GM19240 (cell line): ENCODE measurements at regions not wholly inside any gene's neighbourhood (a gene's known extent, or its start where the extent isn't known, plus 50 kb on each side); places are given as distances from the start of the nearest gene placed in this dataset.

Experiments
- DNase-seq: peaks from one replicate; pipeline ENCODE4 v3.0.0; 2011; ENCODE audit warnings: low spot score; ENCODE audit not compliant: insufficient read length

GRCh38 chr2:58644451-58644850, 403.3 kb upstream of the FANCL start:
- DNase-seq: no peak

- DNase-seq: no peak
Observed at GRCh38 chr2:58641001-58641400, 399.9 kb upstream of the FANCL start.

DNA sequence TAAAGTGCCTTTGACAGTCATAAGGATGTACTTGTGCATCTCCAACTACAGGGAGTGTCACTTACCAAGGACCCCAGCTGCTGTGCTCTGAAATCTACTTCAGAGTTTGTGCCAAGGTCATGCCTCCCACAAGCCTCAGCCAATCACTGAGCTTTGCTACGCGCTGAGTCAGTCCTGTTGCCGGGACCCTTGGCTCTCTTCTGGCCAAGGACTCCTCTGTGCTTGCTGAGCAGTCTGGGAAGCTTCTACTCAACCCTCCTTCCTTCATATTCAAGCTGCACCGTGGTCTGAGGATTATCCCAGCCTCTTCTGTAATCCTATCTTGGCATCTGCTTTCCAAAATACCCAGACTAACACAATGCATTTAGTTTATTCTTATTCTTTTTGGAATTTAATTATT, 398.9 kb upstream of the FANCL start:
- DNase-seq: no peak

DNA sequence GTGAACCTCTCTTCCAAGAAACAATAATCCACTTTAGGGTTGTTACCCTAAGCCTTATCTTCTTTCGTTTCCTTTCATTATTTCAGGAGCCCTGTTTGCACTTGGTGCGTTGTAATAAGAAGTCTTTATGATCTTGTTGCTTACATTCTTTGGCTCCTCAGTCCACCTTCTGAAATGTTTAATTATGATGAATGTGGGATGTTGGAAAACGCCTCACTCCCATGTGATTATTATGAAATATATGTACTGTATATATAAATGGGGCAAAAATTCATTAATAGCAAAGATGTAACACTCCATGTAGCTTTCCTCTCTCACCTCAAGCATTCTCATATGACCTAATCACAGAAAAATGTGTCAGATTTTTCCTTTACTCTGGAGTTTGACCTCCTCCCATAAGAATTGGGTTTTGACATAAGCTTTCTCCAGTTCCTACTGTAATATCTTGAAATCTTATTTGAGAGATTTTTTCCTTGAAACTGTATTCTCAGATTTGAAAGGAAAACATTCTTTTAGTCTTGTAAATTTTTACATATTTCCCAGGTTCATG, 397.2 kb upstream of the FANCL start:
- no peak for DNase-seq

GRCh38 chr2:58636872-58637271, 395.7 kb upstream of the FANCL start:
- no peak for DNase-seq

DNA sequence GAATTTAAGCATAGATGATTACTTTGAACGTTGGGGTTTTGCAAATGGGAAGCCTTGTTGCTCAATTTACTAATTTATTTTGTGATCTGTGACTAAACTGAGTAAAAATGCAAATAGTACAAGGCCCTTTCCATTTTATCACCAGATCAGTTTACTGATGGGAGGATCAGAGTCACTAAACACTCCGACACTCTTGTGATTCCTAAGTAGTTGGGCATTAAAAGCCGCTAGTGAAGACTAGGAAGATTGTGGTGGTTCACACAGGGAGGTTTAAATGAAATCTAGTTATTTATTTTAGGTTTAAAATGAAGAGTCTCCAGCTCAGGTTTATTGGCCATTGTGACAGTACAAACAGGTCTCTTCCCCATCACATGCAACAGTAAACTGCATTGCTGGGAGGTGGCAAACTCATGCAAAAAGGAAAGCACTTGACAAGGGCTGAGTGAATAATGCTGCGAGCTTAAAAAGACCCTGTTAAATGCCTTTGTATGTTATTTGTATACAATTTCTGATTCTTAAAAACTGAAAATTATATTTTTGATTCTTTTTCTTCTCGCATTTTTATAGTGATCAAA, 394.8 kb upstream of the FANCL start:
- DNase-seq: no peak

DNA sequence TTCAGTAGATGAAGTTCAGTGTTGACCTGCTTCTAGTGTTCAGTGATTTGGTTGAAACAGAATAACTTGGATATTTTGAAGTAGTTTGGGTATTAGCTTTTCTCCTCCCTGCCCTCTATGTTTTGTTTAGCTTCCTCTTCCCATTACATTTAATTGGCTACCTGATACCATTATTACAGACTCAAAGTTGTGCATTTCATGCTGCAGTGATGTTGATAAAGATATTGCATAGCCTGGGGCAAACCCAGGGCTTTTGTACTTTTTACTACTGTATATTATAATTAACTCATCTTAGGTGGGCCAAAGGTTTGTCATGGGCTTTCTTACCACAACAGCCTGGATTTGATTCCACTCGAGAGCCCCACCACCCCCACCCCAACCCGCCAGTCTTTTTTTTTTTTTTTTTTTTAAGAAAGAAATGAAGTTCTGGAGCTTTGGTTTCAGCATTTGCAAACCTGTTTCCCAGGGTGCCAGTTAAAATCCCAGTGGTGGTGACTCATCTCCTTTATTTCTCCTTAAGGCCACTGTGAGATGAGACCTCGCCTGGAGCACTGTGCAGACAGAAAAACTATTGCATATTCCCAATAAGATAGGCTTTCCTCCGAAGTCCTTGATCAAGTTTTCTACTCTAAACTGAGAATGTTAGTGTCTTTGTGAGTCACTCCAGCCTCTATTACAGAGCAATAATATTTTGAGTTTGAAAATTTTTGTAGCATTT, 393.7 kb upstream of the FANCL start:
- no peak for DNase-seq

DNA sequence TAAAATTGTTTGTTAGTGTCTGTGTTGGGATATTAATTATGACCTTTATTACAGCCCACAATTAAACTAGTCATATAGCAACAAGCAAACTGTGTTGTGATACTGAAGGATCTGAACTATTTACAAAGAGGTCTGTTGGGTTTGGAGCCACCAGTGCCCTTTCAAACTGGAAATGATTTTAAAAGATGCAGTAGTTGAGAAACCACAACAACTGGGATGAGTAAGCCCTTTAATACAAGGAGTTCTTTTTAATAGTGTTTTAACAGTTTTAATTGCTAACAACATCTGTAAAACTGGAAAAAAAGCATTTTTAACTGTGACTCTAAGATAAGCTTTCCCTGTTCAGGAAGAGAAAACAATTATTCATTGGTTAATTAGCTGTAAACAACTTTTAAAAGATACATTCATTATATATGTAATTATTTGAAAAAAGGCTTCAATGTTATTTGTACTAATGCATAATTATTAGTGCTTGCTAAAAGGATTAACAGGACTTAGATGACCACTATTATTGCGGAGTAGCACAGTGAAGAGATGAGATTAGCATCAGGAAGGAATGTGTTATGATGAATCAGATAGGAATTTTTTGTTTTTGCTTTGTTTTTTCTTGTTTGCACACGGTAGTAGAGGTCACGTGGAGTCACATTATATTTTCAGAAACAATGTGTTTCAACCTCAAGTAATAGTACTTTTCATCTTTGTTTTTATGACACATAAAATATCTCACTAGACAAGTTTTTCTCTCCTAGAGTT, 392.7 kb upstream of the FANCL start:
- no peak for DNase-seq

DNA sequence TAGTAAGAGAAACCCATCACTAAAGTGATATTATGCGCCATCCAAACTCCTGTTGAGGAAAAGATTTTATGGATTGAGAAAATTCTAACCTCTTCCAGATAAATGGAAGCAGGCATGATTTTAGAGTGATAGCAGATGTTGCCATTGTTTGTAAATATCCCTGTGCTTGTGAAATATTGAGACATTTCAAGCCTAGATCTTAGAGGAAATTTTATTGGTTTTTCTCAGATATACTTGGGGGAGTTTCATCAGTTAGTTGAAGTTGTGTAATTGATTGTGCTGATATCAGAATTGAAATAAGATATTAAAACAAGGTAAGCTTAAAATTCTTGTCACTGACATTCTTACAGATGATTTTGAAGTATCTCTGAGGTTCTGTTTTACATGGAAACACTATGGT, 390.9 kb upstream of the FANCL start:
- DNase-seq: no peak

- no peak for DNase-seq
Observed at GRCh38 chr2:58629545-58630119, 388.5 kb upstream of the FANCL start.

DNA sequence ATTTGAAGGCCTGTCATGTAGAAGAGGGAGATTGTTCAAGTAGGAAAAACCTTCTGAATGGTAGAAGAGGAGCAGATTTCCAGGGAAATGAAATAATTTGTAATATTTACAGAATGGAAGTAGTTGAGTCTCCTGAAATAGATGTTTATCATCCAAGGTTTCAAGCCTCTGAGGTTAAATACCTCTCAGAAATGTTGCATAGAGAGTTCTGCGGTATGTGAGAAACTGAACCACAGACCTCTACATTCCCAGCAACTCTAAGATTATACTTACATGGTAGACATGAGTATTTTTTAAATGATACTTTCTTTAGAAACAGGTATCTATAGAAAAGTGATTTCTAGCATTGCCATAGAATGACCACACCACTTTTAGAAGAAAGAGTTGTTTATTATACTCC, 379.8 kb upstream of the FANCL start:
- DNase-seq: no peak

GRCh38 chr2:58620093-58620492, 379.0 kb upstream of the FANCL start:
- no peak for DNase-seq

GRCh38 chr2:58616961-58617360, 375.8 kb upstream of the FANCL start:
- no peak for DNase-seq

GRCh38 chr2:58614219-58614618, 373.1 kb upstream of the FANCL start:
- DNase-seq: no peak

DNA sequence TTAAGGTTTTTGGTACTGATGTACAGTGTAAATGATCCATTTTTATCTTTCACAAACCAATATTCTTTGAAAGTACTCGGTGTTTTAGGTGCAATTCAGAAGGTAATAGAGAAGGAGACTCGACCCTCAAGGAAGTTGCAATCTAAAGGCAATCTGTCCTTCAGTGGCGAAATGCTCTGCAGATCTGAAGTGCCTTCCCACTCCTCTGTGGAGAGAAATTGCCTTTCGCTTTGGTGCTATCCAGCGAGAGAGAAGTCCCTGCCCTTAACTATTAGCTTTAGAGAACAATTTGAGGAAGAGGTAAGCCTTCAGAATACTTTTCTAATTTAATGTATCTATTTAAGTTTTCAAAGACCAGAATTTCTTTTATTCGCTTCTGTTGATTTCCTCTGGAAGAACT, 371.8 kb upstream of the FANCL start:
- no peak for DNase-seq

DNA sequence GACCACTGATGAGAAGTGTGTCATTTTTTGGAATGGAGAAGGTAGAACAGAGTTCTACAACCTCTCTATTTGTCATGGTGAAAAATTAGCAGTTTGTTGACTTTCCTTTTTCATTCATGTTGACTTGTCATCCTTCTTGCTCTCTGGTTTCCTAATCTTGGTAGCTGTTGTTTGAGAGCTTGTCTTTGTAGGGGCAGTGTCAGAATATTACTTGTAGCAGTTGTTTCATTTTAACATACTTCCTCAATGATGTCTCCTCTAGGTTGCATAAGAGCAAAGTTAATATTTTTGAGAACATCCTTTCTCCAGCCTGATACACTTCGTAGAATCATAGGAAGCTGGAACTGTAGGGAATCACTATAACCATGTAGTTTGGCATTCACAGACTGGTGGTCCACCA, 368.2 kb upstream of the FANCL start:
- DNase-seq: no peak

GRCh38 chr2:58608146-58608545, 367.0 kb upstream of the FANCL start:
- no peak for DNase-seq

- DNase-seq: no peak
Observed at GRCh38 chr2:58607448-58607847, 366.3 kb upstream of the FANCL start.

DNA sequence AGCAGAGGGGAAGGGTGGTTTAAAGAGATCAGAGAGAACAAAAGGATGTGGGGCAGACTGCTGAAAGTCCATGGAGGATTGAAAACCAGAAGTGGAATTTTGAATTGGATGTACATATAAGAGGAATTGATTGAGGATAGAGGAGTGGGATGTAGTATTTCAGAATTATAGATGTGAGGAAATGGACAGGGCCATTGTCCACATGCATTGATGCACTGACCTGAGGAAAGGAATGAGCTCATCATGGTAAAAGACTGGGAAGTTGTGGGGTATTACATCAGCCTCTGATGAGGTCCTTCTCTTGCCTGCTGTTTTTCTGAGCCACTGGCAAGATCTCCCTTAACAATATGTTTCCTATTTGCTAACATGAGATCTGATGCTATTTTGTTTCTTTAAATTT, 365.7 kb upstream of the FANCL start:
- no peak for DNase-seq

DNA sequence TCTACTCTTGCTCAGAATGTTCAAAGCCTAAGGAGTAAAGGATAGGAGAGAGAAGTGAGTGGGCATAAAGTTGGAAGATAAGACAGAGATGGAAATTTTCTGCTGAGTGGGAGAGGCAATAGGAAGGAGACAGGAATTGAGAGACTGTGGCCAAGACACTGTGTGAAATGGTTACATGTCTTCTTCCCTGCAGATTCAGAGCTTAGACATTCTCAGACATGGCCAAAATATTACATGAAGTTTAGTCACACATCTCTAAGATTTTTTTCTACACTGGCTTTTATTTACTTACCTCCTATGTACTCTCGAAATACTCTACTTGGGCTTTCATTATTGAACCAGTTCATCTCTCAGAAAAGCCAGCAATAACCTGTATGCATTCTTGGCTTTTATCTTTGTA, 363.0 kb upstream of the FANCL start:
- no peak for DNase-seq

DNA sequence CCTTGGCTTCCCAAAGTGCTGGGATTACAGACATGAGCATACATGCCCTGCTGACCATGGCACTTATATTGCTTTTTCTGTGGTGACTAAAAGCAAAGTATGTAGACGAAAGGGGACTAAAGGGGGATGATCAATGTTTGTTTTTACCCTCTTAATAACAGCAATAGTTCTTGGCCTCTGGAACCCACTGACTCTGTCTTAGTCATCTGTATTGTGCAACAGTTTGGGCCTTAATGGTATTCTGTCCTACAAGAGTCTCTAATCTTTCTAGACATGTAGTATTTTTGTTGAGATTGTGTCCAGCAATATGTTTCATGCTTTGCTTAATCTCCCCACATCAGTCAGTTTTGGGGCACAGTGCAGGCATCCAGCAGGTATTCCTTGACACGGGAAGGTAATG, 359.9 kb upstream of the FANCL start:
- no peak for DNase-seq

GRCh38 chr2:58598171-58598570, 357.0 kb upstream of the FANCL start:
- no peak for DNase-seq
